ENCODE measurements at regions not wholly inside any gene's neighbourhood (a gene's known extent, or its start where the extent isn't known, plus 50 kb on each side); places are given as distances from the start of the nearest gene placed in this dataset.

DNA sequence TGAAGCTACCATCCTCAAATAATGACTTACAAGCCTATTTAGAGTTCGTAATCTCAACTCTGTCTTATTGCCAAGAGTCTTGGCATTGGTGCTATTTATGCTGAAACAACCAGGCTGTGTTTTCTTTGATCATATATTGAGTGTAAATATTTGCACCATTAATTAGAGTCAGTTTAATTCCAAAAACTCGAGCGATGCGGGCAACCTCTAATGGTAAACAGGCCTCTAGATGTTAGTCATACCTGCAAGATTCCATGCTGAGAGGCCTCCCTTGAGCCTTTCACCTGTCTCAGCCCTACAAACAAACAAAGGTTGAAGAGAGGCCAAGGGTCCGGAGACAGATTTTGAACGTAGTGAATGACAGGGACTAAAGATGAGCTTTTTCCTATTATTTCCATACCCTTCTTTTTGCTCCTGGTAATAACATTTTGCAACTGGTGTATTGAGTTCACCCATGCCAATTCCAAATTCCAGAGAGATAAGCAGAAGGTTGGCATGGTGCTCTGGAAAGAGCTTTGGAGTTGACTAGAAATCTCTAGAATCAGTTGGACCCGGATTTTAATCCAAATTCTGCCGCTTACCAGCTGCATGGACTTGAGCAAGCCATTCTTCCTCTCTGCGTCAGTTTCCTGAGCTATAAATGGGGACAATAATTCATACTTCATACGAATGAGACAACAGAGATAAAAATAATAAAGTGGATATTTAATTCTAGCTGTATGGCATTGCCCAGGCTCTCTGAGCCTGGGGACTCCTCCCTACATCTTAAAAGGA is 99.1 kb upstream of the ANO1 start:
- TF ChIP-seq, protein P1, sequence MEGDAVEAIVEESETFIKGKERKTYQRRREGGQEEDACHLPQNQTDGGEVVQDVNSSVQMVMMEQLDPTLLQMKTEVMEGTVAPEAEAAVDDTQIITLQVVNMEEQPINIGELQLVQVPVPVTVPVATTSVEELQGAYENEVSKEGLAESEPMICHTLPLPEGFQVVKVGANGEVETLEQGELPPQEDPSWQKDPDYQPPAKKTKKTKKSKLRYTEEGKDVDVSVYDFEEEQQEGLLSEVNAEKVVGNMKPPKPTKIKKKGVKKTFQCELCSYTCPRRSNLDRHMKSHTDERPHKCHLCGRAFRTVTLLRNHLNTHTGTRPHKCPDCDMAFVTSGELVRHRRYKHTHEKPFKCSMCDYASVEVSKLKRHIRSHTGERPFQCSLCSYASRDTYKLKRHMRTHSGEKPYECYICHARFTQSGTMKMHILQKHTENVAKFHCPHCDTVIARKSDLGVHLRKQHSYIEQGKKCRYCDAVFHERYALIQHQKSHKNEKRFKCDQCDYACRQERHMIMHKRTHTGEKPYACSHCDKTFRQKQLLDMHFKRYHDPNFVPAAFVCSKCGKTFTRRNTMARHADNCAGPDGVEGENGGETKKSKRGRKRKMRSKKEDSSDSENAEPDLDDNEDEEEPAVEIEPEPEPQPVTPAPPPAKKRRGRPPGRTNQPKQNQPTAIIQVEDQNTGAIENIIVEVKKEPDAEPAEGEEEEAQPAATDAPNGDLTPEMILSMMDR (IDR thresholded peaks at IDR 0.05) = no peak
- Histone ChIP-seq H3K4me3 (no peak overlapping the region), H3K4me1 (peaks cover 5% of the 10 kb centered on the region), H3K9me3 (no peaks in the 10 kb centered on the region), H3K27me3 (peaks cover 11% of the 10 kb centered on the region), H3K36me3 (no peaks in the 10 kb centered on the region), H3K27ac (no peak overlapping the region)
- ATAC-seq (no peak), DNase-seq (no peak)
- intact Hi-C loops (cut with DNase I) = no loop called here

DNA sequence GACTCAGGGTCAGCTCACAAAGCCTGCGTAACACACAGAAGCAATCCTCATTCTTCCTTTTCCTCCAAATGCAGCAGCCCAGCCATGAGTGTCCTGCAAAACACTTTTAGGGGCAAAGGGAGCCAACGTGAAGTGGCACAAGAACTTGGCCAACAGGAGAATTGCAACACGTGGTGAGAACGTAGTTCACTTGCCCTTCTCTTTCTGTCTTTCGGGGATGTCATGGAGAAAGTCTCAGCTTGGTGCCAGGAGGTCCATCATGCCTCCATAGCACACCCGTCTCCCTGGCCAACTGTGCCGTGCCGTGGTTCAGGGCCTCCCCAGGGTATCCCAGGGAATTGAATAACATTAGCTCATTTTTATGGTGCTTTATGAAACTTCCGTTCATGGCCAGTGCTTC is 98.5 kb upstream of the ANO1 start:
- TF ChIP-seq, protein P1 (IDR thresholded peaks at IDR 0.05) = no peak
- ATAC-seq (no peak), DNase-seq (no peak)
- Histone ChIP-seq H3K36me3 (no peaks in the 10 kb centered on the region), H3K4me3 (no peak overlapping the region), H3K27me3 (peaks cover 17% of the 10 kb centered on the region), H3K27ac (no peak overlapping the region), H3K4me1 (peaks cover 5% of the 10 kb centered on the region), H3K9me3 (no peaks in the 10 kb centered on the region)
- intact Hi-C loops (cut with DNase I) = no loop called here

DNA sequence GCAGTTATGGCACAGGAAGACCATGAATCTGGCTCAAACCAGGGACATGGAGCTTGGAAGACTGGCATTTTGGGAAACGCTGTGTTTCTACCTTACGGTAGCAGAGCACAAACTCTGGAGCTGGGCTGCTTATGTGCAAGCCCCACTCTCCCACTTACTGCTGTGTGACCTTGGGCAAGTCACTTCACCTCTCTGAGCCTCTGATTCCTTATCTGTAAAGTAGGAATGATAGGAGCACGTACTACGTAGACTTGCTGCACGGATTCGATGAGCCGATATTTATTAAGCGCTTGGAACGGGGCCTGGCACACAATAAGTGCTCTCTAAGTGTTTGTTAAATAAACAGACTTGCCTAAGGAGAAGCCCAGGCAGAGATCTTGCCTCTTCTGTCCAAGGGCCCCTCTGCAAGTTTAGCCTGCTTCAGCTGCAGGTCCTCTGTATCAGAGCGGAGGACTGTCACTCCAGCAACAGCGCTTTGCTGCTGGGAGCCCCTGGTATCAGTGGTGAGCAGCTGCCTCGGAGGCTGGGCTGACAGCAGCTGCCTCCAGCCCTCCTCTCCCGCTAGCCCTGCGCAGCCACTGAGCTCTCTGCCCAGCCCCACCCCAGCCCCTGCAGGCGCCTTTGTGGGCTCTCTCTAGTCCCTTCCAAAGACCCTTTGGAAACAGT is 96.9 kb upstream of the ANO1 start:
- Histone ChIP-seq H3K27ac (no peak overlapping the region), H3K4me1 (peaks cover 5% of the 10 kb centered on the region), H3K4me3 (no peak overlapping the region), H3K36me3 (no peaks in the 10 kb centered on the region), H3K9me3 (no peaks in the 10 kb centered on the region), H3K27me3 (peaks cover 33% of the 10 kb centered on the region)
- DNase-seq (no peak), ATAC-seq (peak; percentile 35)
- TF ChIP-seq, protein P1 (IDR thresholded peaks at IDR 0.05) = no peak
- intact Hi-C loops (cut with DNase I) = no loop called here

DNA sequence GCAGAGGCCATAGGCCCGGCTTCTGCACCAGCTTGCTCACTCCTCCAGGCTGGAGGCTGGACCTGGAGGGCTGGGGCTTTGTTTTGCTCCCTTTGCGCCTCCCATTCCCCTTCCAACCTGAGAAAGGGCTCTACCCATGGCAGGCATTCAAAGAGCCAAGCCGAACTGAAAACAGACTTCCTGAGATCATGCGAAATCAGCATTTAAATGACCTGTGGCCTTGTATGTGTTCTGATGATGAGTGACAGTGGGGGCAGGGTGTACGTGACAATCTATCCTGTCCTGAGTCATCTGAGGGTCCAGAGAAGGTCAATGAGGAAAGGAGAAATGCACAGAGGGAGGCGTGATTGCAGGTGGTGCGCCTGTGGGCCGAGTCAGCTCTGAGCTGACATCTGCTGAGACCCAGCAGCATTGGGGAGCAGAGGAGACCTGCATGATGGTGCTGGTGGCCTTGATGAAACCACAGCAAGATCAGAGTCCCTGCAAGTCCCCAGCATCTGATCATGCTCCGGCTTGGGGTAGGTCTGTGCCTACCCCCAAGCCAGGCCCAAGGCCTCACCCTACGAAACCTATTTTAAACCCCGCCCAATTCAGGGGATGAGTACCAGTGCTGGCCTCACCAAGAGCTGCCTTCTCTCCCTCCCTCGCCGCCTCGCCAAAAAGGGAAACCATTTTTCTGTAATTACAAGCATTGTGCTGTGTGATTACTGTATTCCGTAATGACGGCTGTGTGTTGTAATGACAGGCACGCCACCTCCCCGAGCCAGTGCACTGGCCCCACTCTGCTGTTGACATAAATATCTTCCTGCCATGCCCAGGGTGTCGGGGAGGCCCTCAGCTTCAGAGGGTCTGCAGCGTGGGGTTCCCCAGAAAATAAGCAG is 95.2 kb upstream of the ANO1 start:
- peaks cover 5% of the 10 kb centered on the region for H3K4me1 ChIP-seq
- H3K27ac ChIP-seq = no peak overlapping the region
- intact Hi-C loops (cut with DNase I) = no loop called here
- peaks cover 39% of the 10 kb centered on the region for H3K27me3 ChIP-seq
- H3K4me3 ChIP-seq = no peak overlapping the region
- no peaks in the 10 kb centered on the region for H3K9me3 ChIP-seq
- ATAC-seq (no peak), DNase-seq (no peak)
- TF ChIP-seq, protein P1 (IDR thresholded peaks at IDR 0.05) = no peak
- no peaks in the 10 kb centered on the region for H3K36me3 ChIP-seq

DNA sequence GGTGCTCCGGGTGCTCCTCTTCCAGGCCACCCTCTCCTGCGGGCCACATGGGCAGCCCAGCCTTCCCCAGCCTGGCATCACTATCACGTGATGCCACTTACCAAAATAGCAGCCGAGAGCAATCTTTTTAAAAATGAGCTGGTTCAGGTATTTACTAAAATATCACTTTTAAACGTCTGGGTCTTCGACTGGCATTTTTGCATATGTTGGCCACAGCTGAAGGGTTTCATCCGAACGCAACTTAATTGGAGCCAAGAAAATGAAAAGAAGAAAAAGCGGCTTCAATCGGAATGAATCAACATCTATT is 94.6 kb upstream of the ANO1 start:
- peaks cover 42% of the 10 kb centered on the region for H3K27me3 ChIP-seq
- peak; percentile 26 for DNase-seq
- no peaks in the 10 kb centered on the region for H3K9me3 ChIP-seq
- no peak overlapping the region for H3K4me3 ChIP-seq
- no peak overlapping the region for H3K27ac ChIP-seq
- intact Hi-C loops (cut with DNase I) = no loop called here
- no peaks in the 10 kb centered on the region for H3K36me3 ChIP-seq
- TF ChIP-seq, protein P1 (IDR thresholded peaks at IDR 0.05) = no peak
- peaks cover 5% of the 10 kb centered on the region for H3K4me1 ChIP-seq
- no peak for ATAC-seq
